D721Med (cell line): ENCODE measurements at regions not wholly inside any gene's neighbourhood (a gene's known extent, or its start where the extent isn't known, plus 50 kb on each side); places are given as distances from the start of the nearest gene placed in this dataset.
"Not testable (repeated sequence)": the region's sequence is repeated elsewhere in the genome, so short reads cannot be mapped to it uniquely, and the experiment has no call there.

Experiments
- DNase-seq: peaks from one replicate; pipeline ENCODE4 v3.0.0; 2011; ENCODE audit warnings: low spot score; ENCODE audit not compliant: insufficient read length
- FAIRE-seq: peaks from 2 replicates; lab custom pipeline; 2011; peaks lifted over from hg19 to GRCh38; lab: Jason Lieb, UNC
- TF ChIP-seq, protein P1 (sequence below): IDR thresholded peaks from 2 replicates; pipeline ENCODE4 v1.5.1; 2012; ENCODE audit warnings: mild to moderate bottlenecking, control low read depth; ENCODE audit not compliant: insufficient read depth; ENCODE audit errors: missing control alignments

DNA sequence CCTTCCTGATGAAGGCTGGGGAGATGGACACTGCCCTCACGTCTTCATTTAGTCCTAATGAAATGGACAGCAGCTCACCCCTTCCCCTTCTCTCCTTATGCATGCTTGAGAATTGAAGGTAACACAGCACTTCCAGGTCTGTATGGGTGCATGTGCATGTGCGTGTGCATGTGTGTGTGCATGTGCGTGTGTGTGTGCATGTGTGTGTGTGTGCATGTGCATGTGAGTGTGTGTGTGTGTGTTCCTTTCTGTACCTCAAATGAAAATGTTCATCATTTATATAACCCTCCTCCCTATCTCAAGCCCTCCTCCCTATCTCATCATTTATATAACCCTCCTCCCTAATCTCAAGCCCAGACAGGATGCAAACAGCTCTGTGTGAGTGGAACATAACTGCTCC is 444.8 kb downstream of the MAT2B start:
- TF ChIP-seq, protein P1, sequence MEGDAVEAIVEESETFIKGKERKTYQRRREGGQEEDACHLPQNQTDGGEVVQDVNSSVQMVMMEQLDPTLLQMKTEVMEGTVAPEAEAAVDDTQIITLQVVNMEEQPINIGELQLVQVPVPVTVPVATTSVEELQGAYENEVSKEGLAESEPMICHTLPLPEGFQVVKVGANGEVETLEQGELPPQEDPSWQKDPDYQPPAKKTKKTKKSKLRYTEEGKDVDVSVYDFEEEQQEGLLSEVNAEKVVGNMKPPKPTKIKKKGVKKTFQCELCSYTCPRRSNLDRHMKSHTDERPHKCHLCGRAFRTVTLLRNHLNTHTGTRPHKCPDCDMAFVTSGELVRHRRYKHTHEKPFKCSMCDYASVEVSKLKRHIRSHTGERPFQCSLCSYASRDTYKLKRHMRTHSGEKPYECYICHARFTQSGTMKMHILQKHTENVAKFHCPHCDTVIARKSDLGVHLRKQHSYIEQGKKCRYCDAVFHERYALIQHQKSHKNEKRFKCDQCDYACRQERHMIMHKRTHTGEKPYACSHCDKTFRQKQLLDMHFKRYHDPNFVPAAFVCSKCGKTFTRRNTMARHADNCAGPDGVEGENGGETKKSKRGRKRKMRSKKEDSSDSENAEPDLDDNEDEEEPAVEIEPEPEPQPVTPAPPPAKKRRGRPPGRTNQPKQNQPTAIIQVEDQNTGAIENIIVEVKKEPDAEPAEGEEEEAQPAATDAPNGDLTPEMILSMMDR: no peak
- DNase-seq: no peak
- no peak for FAIRE-seq

DNA sequence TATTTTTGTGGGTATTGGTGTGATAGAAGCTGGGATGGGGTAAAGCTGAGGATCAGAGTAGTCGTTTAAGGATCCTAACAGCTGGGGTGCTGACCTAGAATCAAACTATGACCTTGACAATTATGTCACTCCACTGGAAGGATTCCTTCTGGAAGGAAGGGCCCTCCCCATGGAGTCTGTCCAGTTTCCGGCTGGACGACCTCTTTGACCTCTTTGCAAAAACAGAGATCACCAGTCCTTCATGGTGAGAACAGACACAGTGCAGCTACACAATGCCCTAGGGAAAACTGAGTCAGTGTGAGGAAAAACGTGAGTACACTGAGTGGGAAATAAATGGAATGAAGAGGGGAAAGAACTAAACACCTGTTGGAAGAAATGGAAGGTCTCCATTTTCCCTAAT is 445.6 kb downstream of the MAT2B start:
- FAIRE-seq (no peak), DNase-seq (no peak)
- TF ChIP-seq, protein P1: no peak

DNA sequence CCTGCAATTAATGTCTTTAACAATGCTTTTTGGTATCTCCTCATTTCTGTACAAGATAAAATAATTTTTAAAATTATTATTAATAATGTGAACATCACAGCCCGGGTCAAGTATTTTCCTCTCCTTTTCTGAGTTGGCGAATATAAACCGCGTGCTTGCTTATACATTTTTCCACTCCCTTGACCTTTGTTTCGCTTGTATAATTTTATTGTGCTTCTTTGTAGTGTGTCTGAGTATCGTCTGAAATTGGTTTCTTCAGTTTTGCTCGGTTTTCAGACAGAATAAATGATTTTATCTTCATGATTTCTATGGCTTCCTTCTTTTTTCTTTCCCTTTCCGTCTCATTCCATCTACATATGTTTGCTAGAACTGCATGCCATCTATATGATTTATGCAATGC is 448.5 kb downstream of the MAT2B start:
- DNase-seq: no peak
- TF ChIP-seq, protein P1: no peak
- no peak for FAIRE-seq

DNA sequence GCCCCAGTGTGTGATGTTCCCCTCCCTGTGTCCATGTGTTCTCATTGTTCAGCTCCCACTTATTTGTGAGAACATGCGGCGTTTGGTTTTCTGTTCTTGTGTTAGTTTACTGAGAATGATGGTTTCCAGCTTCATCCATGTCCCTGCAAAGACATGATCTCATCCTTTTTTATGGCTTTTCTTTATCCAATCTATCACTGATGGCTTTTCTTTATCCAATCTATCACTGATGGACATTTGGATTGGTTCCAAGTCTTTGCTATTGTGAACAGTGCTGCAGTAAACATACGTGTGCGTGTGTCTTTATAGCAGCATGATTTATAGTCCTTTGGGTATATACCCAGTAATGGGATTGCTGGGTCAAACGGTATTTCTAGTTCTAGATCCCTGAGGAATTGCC is 455.8 kb downstream of the MAT2B start:
- FAIRE-seq, DNase-seq: not testable (repeated sequence)

DNA sequence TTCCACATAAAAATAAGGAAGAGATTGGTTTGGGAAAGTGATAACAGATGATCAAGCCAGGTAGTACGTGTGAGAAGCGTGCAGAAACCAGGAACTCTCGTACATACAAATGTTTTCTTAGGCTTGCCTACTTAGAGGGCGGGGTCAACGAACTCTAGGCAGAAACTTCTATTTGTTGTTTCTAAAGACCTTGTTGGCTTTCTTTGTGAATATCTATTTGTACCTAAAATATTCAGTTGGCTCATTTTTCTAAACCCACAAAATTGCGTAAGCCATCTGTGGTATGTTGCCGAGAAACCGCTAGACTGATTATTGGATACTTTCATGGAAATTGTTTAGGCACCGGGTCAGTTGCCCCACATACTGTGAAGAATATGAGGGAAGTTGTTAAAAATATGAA is 458.5 kb downstream of the MAT2B start:
- FAIRE-seq: no peak
- DNase-seq: no peak
- TF ChIP-seq, protein P1: no peak

DNA sequence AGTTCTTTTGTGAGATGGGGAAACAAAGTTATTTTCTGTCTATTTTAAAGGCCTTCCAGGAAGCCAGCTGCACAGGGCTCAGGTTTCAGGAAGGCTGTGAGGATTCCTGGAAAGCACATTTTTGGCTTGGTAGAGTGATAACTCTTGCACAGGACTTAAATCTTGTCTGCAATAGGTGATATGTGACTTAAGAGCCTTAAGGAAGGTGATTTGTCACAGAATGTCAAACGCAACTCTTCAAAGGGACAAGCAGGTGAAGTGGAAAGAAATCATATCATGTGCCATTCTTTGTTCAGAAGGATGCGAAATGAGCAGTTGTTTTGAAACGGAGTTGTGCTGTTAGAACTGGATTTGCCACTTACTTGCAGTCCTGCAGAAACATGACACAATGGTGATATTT is 459.3 kb downstream of the MAT2B start:
- TF ChIP-seq, protein P1: no peak
- FAIRE-seq (no peak), DNase-seq (no peak)

DNA sequence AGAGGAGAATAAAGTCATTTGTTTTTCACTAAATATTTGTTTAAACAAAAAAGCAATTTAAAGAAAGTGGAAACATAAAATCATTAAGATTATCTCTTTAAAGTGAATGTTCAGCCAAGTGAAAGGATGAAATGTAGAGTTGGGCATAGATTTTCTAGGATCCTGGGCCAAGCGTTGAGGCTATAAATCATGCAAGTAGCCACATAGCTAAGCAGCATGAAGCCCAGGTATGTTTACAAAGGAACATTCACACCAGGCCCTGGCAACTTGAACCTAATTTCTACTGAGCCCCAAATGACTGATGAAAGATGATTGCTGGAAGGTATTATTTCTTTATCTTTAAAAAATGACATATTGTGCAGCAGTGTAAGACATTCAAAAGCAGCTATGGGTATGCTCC is 461.8 kb downstream of the MAT2B start:
- FAIRE-seq (no peak), DNase-seq (no peak)
- TF ChIP-seq, protein P1: no peak

DNA sequence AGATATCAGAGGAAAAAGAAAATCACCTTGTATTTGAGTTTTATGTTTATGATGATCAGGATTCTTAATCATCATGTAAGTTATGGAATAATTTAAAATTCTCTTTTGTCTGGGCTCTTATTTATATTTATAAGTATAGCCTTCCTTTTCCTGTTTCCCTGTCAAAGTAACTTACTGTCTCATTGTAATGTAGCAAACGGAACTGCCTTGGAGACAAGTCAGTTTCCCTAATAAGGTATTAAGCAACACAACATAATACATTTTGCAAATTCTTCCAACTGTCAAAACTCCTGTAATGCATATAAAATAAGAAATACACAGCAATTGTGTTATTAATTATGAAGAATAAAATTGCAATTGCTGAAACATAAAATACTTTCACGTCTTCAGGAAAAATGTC is 463.2 kb downstream of the MAT2B start:
- no peak for FAIRE-seq
- TF ChIP-seq, protein P1: no peak

More for the DNA sequence above, 463.2 kb downstream of the MAT2B start:
- no peak for DNase-seq
